Liver (tissue), 3 donors: ENCODE measurements at regions not wholly inside any gene's neighbourhood (a gene's known extent, or its start where the extent isn't known, plus 50 kb on each side); places are given as distances from the start of the nearest gene placed in this dataset.
"Not testable (repeated sequence)": the region's sequence is repeated elsewhere in the genome, so short reads cannot be mapped to it uniquely, and the experiment has no call there.

Experiments used
- EGR1 ChIP-seq, 2 donors: IDR thresholded peaks; 2 replicates each; pipeline ENCODE4 v1.6.1; 2016 to 2018; ENCODE audit warnings: antibody characterized with exemption in 2 of 2, low read depth in 2 of 2
- FOXA1 ChIP-seq: IDR thresholded peaks from 2 replicates; pipeline ENCODE4 v1.6.1; 2016; ENCODE audit warnings: antibody characterized with exemption
- HNF4A ChIP-seq, 2 donors: conservative IDR thresholded peaks; 2 replicates each; pipeline ENCODE4 v1.6.1; 2016; ENCODE audit warnings: antibody characterized with exemption in 2 of 2, mild to moderate bottlenecking in 2 of 2
- HNF4G ChIP-seq: IDR thresholded peaks from 2 replicates; pipeline ENCODE4 v1.6.1; 2016; ENCODE audit warnings: antibody characterized with exemption
- JUND ChIP-seq, 2 donors: IDR thresholded peaks; 2 replicates each; pipeline ENCODE4 v1.6.1; 2016; ENCODE audit warnings: antibody characterized with exemption in 2 of 2
- RXRA ChIP-seq, 2 donors: IDR thresholded peaks; 2 replicates each; pipeline ENCODE4 v1.6.1; 2017 to 2018; ENCODE audit warnings: antibody characterized with exemption in 2 of 2, mild to moderate bottlenecking in 1 of 2
- SP1 ChIP-seq: IDR thresholded peaks from 2 replicates; pipeline ENCODE4 v1.6.1; 2018; ENCODE audit warnings: antibody characterized with exemption, mild to moderate bottlenecking
- TF ChIP-seq, protein P1 (sequence below): fragments of 150-350 bp; IDR thresholded peaks from 2 replicates; pipeline ENCODE4 v1.5.1; 2017; ENCODE audit warnings: improper control_type of control experiment, low read depth, low read length; ENCODE audit not compliant: missing input control
- TF ChIP-seq, protein P2 (sequence below): IDR thresholded peaks from 2 replicates; pipeline ENCODE4 v1.6.1; 2016; ENCODE audit warnings: antibody characterized with exemption, mild to moderate bottlenecking
- TF ChIP-seq, protein P3 (sequence below): IDR thresholded peaks from 2 replicates; pipeline ENCODE4 v1.6.1; 2016; ENCODE audit warnings: antibody characterized with exemption
- TF ChIP-seq, protein P4 (sequence below): IDR thresholded peaks from 2 replicates; pipeline ENCODE4 v1.6.1; 2016; ENCODE audit warnings: antibody characterized with exemption
- TF ChIP-seq, protein P5 (sequence below): IDR thresholded peaks from 2 replicates; pipeline ENCODE4 v1.6.1; 2016; ENCODE audit warnings: antibody characterized with exemption
- donor health status: healthy.
- donor health status: healthy.

DNA sequence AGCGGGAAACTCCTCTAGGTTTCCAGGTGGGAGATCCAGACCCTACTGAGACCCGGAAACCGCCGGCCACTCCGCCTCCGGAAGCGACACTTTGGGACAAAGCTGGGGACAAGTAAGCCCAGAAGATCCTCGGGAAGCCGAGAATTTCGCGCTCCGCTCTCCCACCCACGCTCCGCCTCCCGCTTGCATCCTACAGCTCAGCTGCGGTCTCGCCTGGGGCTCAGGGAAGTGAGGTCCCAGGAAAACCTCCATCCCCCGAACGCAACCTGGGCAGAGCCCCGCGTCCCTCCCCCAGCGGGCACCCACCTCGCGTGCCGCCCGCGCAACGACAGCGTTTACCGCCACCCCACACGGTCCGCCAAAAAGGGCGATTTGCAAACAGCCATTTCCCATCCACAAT is 4054.7 kb upstream of the TPTE start:
- TF ChIP-seq, protein P1, sequence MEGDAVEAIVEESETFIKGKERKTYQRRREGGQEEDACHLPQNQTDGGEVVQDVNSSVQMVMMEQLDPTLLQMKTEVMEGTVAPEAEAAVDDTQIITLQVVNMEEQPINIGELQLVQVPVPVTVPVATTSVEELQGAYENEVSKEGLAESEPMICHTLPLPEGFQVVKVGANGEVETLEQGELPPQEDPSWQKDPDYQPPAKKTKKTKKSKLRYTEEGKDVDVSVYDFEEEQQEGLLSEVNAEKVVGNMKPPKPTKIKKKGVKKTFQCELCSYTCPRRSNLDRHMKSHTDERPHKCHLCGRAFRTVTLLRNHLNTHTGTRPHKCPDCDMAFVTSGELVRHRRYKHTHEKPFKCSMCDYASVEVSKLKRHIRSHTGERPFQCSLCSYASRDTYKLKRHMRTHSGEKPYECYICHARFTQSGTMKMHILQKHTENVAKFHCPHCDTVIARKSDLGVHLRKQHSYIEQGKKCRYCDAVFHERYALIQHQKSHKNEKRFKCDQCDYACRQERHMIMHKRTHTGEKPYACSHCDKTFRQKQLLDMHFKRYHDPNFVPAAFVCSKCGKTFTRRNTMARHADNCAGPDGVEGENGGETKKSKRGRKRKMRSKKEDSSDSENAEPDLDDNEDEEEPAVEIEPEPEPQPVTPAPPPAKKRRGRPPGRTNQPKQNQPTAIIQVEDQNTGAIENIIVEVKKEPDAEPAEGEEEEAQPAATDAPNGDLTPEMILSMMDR = not testable (repeated sequence)
- TF ChIP-seq EGR1 (IDR thresholded peaks at IDR 0.05; ENCODE audit: low read depth in 2 of 2); JUND (IDR thresholded peaks at IDR 0.05); SP1; HNF4A (conservative IDR thresholded peaks at IDR 0.05); FOXA1; HNF4G; RXRA (IDR thresholded peaks at IDR 0.05): not testable (repeated sequence)
- TF ChIP-seq, protein P2, sequence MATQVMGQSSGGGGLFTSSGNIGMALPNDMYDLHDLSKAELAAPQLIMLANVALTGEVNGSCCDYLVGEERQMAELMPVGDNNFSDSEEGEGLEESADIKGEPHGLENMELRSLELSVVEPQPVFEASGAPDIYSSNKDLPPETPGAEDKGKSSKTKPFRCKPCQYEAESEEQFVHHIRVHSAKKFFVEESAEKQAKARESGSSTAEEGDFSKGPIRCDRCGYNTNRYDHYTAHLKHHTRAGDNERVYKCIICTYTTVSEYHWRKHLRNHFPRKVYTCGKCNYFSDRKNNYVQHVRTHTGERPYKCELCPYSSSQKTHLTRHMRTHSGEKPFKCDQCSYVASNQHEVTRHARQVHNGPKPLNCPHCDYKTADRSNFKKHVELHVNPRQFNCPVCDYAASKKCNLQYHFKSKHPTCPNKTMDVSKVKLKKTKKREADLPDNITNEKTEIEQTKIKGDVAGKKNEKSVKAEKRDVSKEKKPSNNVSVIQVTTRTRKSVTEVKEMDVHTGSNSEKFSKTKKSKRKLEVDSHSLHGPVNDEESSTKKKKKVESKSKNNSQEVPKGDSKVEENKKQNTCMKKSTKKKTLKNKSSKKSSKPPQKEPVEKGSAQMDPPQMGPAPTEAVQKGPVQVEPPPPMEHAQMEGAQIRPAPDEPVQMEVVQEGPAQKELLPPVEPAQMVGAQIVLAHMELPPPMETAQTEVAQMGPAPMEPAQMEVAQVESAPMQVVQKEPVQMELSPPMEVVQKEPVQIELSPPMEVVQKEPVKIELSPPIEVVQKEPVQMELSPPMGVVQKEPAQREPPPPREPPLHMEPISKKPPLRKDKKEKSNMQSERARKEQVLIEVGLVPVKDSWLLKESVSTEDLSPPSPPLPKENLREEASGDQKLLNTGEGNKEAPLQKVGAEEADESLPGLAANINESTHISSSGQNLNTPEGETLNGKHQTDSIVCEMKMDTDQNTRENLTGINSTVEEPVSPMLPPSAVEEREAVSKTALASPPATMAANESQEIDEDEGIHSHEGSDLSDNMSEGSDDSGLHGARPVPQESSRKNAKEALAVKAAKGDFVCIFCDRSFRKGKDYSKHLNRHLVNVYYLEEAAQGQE = not testable (repeated sequence)
- TF ChIP-seq, protein P3, sequence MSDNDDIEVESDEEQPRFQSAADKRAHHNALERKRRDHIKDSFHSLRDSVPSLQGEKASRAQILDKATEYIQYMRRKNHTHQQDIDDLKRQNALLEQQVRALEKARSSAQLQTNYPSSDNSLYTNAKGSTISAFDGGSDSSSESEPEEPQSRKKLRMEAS = not testable (repeated sequence)
- TF ChIP-seq, protein P4, sequence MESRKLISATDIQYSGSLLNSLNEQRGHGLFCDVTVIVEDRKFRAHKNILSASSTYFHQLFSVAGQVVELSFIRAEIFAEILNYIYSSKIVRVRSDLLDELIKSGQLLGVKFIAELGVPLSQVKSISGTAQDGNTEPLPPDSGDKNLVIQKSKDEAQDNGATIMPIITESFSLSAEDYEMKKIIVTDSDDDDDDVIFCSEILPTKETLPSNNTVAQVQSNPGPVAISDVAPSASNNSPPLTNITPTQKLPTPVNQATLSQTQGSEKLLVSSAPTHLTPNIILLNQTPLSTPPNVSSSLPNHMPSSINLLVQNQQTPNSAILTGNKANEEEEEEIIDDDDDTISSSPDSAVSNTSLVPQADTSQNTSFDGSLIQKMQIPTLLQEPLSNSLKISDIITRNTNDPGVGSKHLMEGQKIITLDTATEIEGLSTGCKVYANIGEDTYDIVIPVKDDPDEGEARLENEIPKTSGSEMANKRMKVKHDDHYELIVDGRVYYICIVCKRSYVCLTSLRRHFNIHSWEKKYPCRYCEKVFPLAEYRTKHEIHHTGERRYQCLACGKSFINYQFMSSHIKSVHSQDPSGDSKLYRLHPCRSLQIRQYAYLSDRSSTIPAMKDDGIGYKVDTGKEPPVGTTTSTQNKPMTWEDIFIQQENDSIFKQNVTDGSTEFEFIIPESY = not testable (repeated sequence)
- TF ChIP-seq, protein P5, sequence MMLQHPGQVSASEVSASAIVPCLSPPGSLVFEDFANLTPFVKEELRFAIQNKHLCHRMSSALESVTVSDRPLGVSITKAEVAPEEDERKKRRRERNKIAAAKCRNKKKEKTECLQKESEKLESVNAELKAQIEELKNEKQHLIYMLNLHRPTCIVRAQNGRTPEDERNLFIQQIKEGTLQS = not testable (repeated sequence)
